ENCODE measurements at regions not wholly inside any gene's neighbourhood (a gene's known extent, or its start where the extent isn't known, plus 50 kb on each side); places are given as distances from the start of the nearest gene placed in this dataset.

DNA sequence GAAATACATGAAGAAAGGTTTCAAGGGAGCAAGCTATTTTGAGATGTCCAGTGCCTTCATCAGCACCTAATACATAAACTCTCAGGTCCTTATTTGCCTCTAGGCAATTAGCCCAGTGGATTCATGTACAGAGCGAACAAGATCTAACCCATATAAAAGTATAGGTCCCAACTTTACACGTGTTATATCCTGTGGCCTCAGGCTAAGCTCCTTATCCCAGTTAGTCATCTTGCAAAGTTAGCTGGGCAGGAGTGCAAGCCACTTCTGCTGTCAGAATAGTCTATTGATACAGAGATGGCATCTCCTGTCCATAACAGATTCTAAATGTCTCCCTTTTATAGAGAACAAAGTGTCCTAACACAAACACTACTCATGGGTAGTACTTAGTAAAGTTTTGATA is 203.9 kb upstream of the PIK3C3 start:
- TF ChIP-seq, protein P1, sequence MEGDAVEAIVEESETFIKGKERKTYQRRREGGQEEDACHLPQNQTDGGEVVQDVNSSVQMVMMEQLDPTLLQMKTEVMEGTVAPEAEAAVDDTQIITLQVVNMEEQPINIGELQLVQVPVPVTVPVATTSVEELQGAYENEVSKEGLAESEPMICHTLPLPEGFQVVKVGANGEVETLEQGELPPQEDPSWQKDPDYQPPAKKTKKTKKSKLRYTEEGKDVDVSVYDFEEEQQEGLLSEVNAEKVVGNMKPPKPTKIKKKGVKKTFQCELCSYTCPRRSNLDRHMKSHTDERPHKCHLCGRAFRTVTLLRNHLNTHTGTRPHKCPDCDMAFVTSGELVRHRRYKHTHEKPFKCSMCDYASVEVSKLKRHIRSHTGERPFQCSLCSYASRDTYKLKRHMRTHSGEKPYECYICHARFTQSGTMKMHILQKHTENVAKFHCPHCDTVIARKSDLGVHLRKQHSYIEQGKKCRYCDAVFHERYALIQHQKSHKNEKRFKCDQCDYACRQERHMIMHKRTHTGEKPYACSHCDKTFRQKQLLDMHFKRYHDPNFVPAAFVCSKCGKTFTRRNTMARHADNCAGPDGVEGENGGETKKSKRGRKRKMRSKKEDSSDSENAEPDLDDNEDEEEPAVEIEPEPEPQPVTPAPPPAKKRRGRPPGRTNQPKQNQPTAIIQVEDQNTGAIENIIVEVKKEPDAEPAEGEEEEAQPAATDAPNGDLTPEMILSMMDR (IDR thresholded peaks at IDR 0.05 in 2 of 3, conservative IDR thresholded peaks at IDR 0.05 in 1 of 3; ENCODE audit: control insufficient read depth in 2 of 3, extremely low read depth in 1 of 3, insufficient read depth in 1 of 3, low read depth in 3 of 3, low read length in 3 of 3) = no peak
- TF ChIP-seq, protein P2, sequence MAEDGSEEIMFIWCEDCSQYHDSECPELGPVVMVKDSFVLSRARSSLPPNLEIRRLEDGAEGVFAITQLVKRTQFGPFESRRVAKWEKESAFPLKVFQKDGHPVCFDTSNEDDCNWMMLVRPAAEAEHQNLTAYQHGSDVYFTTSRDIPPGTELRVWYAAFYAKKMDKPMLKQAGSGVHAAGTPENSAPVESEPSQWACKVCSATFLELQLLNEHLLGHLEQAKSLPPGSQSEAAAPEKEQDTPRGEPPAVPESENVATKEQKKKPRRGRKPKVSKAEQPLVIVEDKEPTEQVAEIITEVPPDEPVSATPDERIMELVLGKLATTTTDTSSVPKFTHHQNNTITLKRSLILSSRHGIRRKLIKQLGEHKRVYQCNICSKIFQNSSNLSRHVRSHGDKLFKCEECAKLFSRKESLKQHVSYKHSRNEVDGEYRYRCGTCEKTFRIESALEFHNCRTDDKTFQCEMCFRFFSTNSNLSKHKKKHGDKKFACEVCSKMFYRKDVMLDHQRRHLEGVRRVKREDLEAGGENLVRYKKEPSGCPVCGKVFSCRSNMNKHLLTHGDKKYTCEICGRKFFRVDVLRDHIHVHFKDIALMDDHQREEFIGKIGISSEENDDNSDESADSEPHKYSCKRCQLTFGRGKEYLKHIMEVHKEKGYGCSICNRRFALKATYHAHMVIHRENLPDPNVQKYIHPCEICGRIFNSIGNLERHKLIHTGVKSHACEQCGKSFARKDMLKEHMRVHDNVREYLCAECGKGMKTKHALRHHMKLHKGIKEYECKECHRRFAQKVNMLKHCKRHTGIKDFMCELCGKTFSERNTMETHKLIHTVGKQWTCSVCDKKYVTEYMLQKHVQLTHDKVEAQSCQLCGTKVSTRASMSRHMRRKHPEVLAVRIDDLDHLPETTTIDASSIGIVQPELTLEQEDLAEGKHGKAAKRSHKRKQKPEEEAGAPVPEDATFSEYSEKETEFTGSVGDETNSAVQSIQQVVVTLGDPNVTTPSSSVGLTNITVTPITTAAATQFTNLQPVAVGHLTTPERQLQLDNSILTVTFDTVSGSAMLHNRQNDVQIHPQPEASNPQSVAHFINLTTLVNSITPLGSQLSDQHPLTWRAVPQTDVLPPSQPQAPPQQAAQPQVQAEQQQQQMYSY (CRISPR knock-in tag; IDR thresholded peaks at IDR 0.05) = no peak
- TF ChIP-seq EP300 (IDR thresholded peaks at IDR 0.05; ENCODE audit: borderline replicate concordance in 1 of 2, control insufficient read depth in 1 of 2, low read depth in 2 of 2, low read length in 2 of 2) (no peak), MXI1 (IDR thresholded peaks at IDR 0.05; ENCODE audit: low read depth, low read length) (no peak), SUZ12 (IDR thresholded peaks at IDR 0.05; ENCODE audit: unreplicated experiment) (no peak), MYC (IDR thresholded peaks at IDR 0.05; ENCODE audit: insufficient read depth, insufficient read length, insufficient replicate concordance, low read length, severe bottlenecking) (no peak), SRF (IDR thresholded peaks at IDR 0.05; ENCODE audit: low read depth in 2 of 2, low read length in 2 of 2) (no peak), POLR2A (IDR thresholded peaks at IDR 0.05; ENCODE audit: low read depth, low read length) (no peak)
- TF ChIP-seq, protein P3, sequence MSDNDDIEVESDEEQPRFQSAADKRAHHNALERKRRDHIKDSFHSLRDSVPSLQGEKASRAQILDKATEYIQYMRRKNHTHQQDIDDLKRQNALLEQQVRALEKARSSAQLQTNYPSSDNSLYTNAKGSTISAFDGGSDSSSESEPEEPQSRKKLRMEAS (IDR thresholded peaks at IDR 0.05; ENCODE audit: low read depth, low read length) = no peak

Measured in GM12878 (cell line).